ENCODE measurements at regions not wholly inside any gene's neighbourhood (a gene's known extent, or its start where the extent isn't known, plus 50 kb on each side); places are given as distances from the start of the nearest gene placed in this dataset.
"Not testable (repeated sequence)": the region's sequence is repeated elsewhere in the genome, so short reads cannot be mapped to it uniquely, and the experiment has no call there.

DNA sequence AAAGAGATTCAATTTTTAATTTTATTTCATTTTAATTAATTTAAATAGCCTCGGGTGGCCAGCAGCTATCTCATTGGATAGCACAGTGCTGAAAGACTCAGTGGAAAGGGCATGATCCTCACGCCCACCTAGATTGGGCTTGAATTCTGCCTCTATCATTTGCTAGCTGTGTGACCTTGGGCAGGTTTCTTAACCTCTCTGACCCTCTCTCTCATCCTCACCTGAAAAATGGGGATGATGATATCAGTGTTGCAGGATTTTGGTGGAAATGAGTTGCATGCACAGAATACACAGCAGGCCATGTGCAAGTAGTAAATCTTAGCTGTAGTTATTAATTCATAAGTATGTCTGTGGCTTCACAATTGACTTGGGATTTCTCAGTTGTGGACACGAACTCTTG, 272.4 kb upstream of the XYLT1 start:
- no peaks in the 10 kb centered on the region for H3K9me3 ChIP-seq (ENCODE audit: control insufficient read depth, insufficient read depth, low read length)
- no peaks in the 10 kb centered on the region for H3K79me2 ChIP-seq (ENCODE audit: control insufficient read depth, low read length)
- no peak overlapping the region for H3K27ac ChIP-seq (ENCODE audit: low read depth, low read length)
- H3K4me1 ChIP-seq (ENCODE audit: control insufficient read depth, low read length) = no peaks in the 10 kb centered on the region
- no peaks in the 10 kb centered on the region for H3K9me2 ChIP-seq (replicated peaks; ENCODE audit: control insufficient read depth, low read length)
- TF ChIP-seq, protein P1, sequence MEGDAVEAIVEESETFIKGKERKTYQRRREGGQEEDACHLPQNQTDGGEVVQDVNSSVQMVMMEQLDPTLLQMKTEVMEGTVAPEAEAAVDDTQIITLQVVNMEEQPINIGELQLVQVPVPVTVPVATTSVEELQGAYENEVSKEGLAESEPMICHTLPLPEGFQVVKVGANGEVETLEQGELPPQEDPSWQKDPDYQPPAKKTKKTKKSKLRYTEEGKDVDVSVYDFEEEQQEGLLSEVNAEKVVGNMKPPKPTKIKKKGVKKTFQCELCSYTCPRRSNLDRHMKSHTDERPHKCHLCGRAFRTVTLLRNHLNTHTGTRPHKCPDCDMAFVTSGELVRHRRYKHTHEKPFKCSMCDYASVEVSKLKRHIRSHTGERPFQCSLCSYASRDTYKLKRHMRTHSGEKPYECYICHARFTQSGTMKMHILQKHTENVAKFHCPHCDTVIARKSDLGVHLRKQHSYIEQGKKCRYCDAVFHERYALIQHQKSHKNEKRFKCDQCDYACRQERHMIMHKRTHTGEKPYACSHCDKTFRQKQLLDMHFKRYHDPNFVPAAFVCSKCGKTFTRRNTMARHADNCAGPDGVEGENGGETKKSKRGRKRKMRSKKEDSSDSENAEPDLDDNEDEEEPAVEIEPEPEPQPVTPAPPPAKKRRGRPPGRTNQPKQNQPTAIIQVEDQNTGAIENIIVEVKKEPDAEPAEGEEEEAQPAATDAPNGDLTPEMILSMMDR (IDR thresholded peaks at IDR 0.05; ENCODE audit: low read depth, low read length, poor library complexity, severe bottlenecking) = no peak
- TF ChIP-seq EZH2phosphoT487 (IDR thresholded peaks at IDR 0.05; ENCODE audit: borderline replicate concordance, low read length) = no peak
- H3K36me3 ChIP-seq (ENCODE audit: control insufficient read depth, low read length) = no peaks in the 10 kb centered on the region
- no peaks in the 10 kb centered on the region for H3F3A ChIP-seq (ENCODE audit: control insufficient read depth, insufficient read depth)
- no peak overlapping the region for H3K4me3 ChIP-seq (ENCODE audit: low read length)
- H4K20me1 ChIP-seq (ENCODE audit: control insufficient read depth, insufficient read depth, low read depth, low read length) = no peaks in the 10 kb centered on the region
- H3K4me2 ChIP-seq (ENCODE audit: low read length) = no peak overlapping the region
- H3K27me3 ChIP-seq (ENCODE audit: control insufficient read depth, low read length) = no peaks in the 10 kb centered on the region

GRCh38 chr16:17735099-17735498, 264.3 kb upstream of the XYLT1 start:
- H3F3A ChIP-seq (ENCODE audit: control insufficient read depth, insufficient read depth); H3K4me3 ChIP-seq (ENCODE audit: low read length); H3K79me2 ChIP-seq (ENCODE audit: control insufficient read depth, low read length); H3K9me3 ChIP-seq (ENCODE audit: control insufficient read depth, insufficient read depth, low read length); H4K20me1 ChIP-seq (ENCODE audit: control insufficient read depth, insufficient read depth, low read depth, low read length); H3K4me2 ChIP-seq (ENCODE audit: low read length); H3K27me3 ChIP-seq (ENCODE audit: control insufficient read depth, low read length); H3K9me2 ChIP-seq (replicated peaks; ENCODE audit: control insufficient read depth, low read length); H3K27ac ChIP-seq (ENCODE audit: low read depth, low read length); H3K4me1 ChIP-seq (ENCODE audit: control insufficient read depth, low read length); H3K36me3 ChIP-seq (ENCODE audit: control insufficient read depth, low read length): not testable (repeated sequence)

DNA sequence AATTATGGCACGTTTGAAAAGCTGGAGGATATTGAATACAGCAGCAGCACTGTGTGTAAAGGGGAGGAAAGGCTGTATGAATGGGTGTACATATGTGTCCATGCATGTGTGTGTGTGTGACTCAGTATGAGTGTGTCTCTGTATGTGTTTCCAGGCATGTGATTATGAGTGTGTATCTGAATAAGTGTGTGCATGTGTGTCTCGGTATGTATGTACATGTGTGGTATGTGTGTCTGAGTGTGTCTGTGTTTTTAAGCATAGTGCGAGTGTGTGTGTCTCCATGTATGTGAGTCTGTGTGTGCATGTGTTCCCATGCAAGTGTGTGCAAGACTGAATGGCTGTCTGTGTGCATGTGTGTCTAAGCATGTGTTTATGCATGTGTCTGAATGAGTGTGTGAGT, 259.1 kb upstream of the XYLT1 start:
- no peak overlapping the region for H3K27ac ChIP-seq (ENCODE audit: low read depth, low read length)
- H3K36me3 ChIP-seq (ENCODE audit: control insufficient read depth, low read length) = no peaks in the 10 kb centered on the region
- TF ChIP-seq, protein P1 (IDR thresholded peaks at IDR 0.05; ENCODE audit: low read depth, low read length, poor library complexity, severe bottlenecking) = no peak
- no peak for TF ChIP-seq EZH2phosphoT487 (IDR thresholded peaks at IDR 0.05; ENCODE audit: borderline replicate concordance, low read length)
- H3K27me3 ChIP-seq (ENCODE audit: control insufficient read depth, low read length) = no peaks in the 10 kb centered on the region
- H3K9me2 ChIP-seq (replicated peaks; ENCODE audit: control insufficient read depth, low read length) = no peaks in the 10 kb centered on the region
- no peaks in the 10 kb centered on the region for H3K9me3 ChIP-seq (ENCODE audit: control insufficient read depth, insufficient read depth, low read length)
- H3K4me3 ChIP-seq (ENCODE audit: low read length) = no peak overlapping the region
- H3K4me2 ChIP-seq (ENCODE audit: low read length) = no peak overlapping the region
- no peaks in the 10 kb centered on the region for H3F3A ChIP-seq (ENCODE audit: control insufficient read depth, insufficient read depth)
- H3K4me1 ChIP-seq (ENCODE audit: control insufficient read depth, low read length) = no peaks in the 10 kb centered on the region
- no peaks in the 10 kb centered on the region for H4K20me1 ChIP-seq (ENCODE audit: control insufficient read depth, insufficient read depth, low read depth, low read length)
- H3K79me2 ChIP-seq (ENCODE audit: control insufficient read depth, low read length) = no peaks in the 10 kb centered on the region

- no peak overlapping the region for H3K4me3 ChIP-seq (ENCODE audit: low read length)
- H3K4me1 ChIP-seq (ENCODE audit: control insufficient read depth, low read length) = no peaks in the 10 kb centered on the region
- H3F3A ChIP-seq (ENCODE audit: control insufficient read depth, insufficient read depth) = no peaks in the 10 kb centered on the region
- H3K9me2 ChIP-seq (replicated peaks; ENCODE audit: control insufficient read depth, low read length) = no peaks in the 10 kb centered on the region
- H3K36me3 ChIP-seq (ENCODE audit: control insufficient read depth, low read length) = no peaks in the 10 kb centered on the region
- no peak for TF ChIP-seq EZH2phosphoT487 (IDR thresholded peaks at IDR 0.05; ENCODE audit: borderline replicate concordance, low read length)
- TF ChIP-seq, protein P1 (IDR thresholded peaks at IDR 0.05; ENCODE audit: low read depth, low read length, poor library complexity, severe bottlenecking) = no peak
- H4K20me1 ChIP-seq (ENCODE audit: control insufficient read depth, insufficient read depth, low read depth, low read length) = no peaks in the 10 kb centered on the region
- H3K27me3 ChIP-seq (ENCODE audit: control insufficient read depth, low read length) = no peaks in the 10 kb centered on the region
- H3K79me2 ChIP-seq (ENCODE audit: control insufficient read depth, low read length) = no peaks in the 10 kb centered on the region
- H3K4me2 ChIP-seq (ENCODE audit: low read length) = no peak overlapping the region
- H3K9me3 ChIP-seq (ENCODE audit: control insufficient read depth, insufficient read depth, low read length) = no peaks in the 10 kb centered on the region
- H3K27ac ChIP-seq (ENCODE audit: low read depth, low read length) = no peak overlapping the region
Observed at GRCh38 chr16:17728196-17728595, 257.4 kb upstream of the XYLT1 start.
